Muscle of back (tissue), 3 donors: ENCODE measurements at regions not wholly inside any gene's neighbourhood (a gene's known extent, or its start where the extent isn't known, plus 50 kb on each side); places are given as distances from the start of the nearest gene placed in this dataset.

ENCODE experiments used
- DNase-seq, 3 donors: peaks; one replicate each; pipeline versions ENCODE4 v3.0.0 to v3.0.0-alpha.2; 2013

- peak in 2 of 3 donors; percentile 17 to 32 for DNase-seq
These were observed 502.7 kb downstream of the SOX2 start for GRCh38 chr3:182214416-182214815.

GRCh38 chr3:182215881-182216280 is 504.2 kb downstream of the SOX2 start:
- DNase-seq, result no peak

- DNase-seq, result no peak
These were observed 504.7 kb downstream of the SOX2 start for GRCh38 chr3:182216311-182216970.

GRCh38 chr3:182220013-182220412 is 508.3 kb downstream of the SOX2 start:
- DNase-seq, result no peak

DNA sequence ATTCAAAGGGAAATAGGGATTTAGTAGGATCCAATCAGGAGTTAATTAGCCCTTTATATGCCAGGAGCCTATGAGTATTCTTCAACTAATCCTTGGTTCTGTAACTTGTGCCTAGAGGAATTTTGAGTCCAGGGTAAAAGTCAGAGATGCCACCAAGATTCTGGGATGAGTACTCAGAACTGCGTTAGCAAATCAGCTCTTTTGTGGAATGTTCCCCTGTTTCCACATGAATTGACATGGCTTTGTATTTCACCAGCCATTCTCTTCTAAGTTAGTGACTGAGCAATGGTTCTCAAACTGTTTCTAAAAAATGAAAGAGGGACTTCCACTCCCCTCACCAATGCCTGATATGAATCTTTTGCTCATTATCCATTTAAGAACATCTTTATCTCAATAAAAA is 508.7 kb downstream of the SOX2 start:
- no peak for DNase-seq

DNA sequence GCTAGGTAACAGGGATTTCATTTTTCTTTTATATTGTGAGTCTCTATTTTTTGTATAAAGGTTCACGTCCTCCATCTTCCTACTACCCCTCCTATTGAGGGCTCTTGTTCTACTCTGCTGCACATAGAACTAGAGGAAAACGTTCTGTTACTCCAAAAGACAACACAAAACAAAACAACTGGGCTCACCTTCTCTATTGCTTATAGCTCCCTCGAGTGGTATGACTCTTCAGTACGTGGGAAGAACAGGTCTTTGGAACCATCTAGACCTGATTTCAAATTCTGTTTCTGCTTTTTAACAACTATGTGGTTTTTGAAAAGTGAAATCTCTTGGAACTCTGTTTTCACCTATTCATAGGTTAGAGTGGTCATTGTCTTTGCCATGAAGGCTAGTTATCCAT is 515.3 kb downstream of the SOX2 start:
- no peak for DNase-seq

GRCh38 chr3:182233405-182233804 is 521.7 kb downstream of the SOX2 start:
- no peak for DNase-seq

DNA sequence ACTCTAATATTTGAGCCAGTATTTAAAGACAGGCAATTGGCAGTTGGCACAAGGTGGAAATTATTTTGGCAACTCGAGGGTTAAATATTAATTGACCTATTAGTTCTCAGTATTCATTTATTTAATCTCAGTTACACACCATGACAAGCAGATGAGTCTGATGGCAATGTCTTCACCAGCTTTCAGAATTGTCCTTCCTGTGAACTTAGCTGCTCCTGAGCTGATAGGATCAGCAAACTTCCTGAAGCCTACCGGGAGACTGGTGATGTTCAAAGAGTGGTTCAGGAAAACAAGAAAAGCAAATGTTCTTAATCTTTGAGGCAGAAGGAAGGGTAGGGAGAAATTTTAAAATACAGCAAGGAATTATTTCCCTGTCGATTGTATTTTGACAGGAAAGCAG is 522.2 kb downstream of the SOX2 start:
- no peak for DNase-seq

- DNase-seq, result no peak
These were observed 523.2 kb downstream of the SOX2 start for GRCh38 chr3:182234881-182235280.

GRCh38 chr3:182235504-182235903 is 523.8 kb downstream of the SOX2 start:
- DNase-seq, result no peak

GRCh38 chr3:182238126-182238525 is 526.4 kb downstream of the SOX2 start:
- peak in 2 of 3 donors; percentile 16 to 31 for DNase-seq

DNA sequence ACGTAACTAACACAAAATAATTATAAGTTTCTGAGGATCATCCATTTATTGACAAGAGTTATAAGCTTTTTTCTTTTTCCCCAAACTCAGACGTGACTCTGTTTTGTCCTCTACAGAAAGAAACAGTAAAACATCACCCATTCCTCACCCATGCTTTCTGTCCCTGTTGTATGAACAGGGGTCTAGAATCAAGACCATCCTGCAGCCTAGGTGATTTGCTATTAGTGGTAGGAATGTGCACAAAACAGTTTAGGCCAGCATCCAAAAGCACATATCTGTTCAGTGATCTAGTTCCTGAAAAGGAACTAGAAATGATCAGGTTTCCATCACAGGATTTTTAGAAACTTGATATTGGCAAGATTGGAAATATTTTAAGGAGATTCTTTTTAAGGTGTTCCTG is 527.6 kb downstream of the SOX2 start:
- no peak for DNase-seq

DNA sequence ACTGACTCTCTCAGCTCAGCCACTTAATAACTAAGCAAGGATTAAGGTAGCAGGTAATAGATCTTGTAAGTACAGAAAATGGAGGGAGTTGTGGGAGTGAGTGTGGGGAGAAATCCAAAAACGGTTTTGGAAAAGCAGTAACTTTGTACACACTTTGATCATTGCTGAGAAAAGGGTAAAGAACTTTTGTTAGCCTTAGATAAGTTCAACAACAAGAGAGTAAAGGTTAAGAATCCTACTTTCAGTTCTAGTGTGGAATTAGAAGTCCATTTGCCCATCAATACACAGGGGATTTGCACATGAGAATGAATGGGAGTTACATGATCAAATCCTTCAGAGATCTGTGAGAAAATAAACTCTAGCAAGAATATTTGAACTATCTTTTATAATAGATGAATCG is 528.7 kb downstream of the SOX2 start:
- no peak for DNase-seq

GRCh38 chr3:182241196-182241765 is 529.6 kb downstream of the SOX2 start:
- no peak for DNase-seq

DNA sequence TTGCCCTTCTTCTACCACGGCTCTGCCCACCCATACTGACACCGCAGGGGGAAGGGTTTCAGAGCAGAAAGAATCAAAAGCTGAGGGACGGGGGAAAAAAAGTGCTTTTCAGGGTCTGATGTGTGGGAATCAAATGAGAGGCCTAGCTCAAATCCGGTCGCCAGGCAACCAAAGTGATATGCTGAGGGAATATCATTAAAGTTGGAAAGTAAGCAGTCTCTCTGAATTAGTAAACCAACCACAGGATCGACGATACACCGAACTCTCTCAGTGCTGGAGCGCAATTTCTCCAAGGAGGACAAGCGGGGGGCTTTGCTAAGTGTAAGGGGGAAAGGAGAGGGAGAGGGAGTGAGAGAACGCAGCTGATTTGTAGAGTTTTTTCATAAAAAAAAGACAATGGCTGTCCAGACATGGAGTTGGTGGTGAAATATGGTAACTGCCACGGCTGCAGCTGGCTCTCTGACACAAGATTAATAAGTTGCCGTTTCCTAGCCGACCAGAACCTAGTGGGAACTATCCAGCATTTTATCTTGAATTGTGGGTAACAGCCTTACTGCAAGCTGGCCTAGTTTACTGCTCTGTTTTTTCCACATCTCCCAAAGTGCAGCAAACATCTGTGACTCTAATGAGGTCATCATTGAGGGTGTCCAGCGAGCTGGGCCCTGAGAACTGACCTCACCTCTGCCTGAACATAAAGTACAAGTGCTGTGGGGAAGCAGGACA is 530.2 kb downstream of the SOX2 start:
- peak; percentile 57 to 89 (median 78) for DNase-seq

DNA sequence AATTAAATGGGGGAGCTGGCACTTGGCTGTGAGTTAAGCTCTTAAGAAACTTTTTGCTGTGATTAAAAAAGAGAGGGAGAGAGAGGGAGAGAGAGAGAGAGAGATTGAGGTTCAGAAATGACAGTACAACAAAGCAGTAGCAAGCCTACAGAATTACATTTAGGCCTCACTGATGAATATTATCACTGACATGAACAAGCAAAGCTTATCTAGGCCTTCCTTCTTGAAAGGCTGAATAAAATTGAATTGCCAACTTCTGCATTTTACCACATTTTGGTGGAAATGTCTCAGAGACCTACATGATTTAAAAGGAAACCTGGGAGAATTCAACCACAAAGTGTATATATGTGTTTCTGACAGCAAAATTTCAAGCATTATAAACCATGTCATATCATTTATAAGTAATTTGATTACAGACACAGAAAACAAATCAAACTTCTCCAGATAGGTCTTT is 530.8 kb downstream of the SOX2 start:
- DNase-seq, result no peak

DNA sequence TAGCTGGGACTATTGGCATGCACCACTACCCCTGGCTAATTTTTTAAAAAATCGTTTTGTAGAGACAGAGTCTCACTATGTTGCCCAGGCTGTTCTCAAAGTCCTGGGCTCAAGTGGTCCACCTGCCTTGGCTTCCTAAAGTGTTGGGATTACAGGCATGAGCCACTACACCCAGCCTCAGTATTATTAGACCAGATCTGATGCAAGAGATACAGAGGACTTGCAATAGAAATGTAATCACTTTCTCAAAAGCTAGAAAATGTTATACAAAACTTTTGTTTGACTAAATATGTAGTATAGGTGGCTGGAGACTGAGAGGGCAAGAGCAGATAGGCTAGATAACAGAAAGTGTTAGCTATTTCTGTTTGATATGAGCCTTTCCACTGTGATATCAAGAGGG is 531.9 kb downstream of the SOX2 start:
- no peak for DNase-seq

- DNase-seq, result no peak
These were observed 532.7 kb downstream of the SOX2 start for GRCh38 chr3:182244222-182244971.

- DNase-seq, result no peak
These were observed 533.3 kb downstream of the SOX2 start for GRCh38 chr3:182245059-182245458.

- DNase-seq, result no peak
These were observed 535.1 kb downstream of the SOX2 start for GRCh38 chr3:182246870-182247269.

- DNase-seq, result no peak
These were observed 536.7 kb downstream of the SOX2 start for GRCh38 chr3:182248349-182248880.

- DNase-seq, result no peak
These were observed 540.5 kb upstream of the ATP11B start for GRCh38 chr3:182252802-182253201.
